Fibroblast of skin of left biceps (primary cell): ENCODE measurements at regions not wholly inside any gene's neighbourhood (a gene's known extent, or its start where the extent isn't known, plus 50 kb on each side); places are given as distances from the start of the nearest gene placed in this dataset.

Source experiments
- DNase-seq, 2 experiments: peaks; one replicate each; pipeline ENCODE4 v3.0.0-alpha.2; 2013; ENCODE audit warnings: low read depth in 2 of 2

- no peak for DNase-seq
Observed at GRCh38 chr3:34292605-34293300, 494.3 kb downstream of the PDCD6IP start.

DNA sequence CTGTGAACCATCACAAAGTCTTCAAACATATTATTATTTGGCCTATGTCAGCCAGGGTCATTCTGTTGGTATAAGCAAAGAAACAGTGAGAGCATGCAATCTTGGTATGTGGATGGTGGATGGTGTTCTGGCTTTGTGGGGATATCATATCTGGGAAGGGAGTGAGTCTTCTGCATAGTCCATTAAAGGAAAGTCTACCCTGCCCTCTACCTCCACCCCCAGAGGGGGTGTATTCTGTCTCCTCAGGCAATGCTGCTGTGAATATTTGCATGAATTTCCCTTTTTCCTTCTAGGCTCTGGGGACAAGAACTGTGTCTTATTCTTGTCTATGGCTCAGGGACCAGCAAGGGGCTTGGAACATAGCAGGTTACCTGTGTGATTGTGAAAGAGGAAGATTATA lies 495.8 kb downstream of the PDCD6IP start:
- DNase-seq, result no peak

DNA sequence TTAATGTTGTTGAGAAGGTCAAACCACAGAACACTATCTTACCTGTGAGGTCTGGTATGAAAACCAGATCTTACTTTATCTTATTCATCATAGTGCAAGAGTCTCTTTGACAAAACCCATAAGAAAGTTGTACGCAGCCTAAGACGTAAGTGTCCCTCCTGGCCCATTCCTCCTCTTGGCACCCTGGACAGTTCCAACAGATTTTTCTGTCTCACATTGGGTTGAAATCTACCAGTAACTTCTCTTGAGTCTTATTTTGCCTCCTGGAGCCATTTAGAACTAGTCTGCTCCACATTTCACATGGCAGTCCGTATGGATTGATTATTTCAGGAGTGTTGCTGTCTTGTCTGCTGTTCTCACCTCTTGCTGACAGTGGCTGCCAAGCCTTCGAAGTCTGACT lies 498.4 kb downstream of the PDCD6IP start:
- DNase-seq, result no peak

GRCh38 chr3:34298653-34299052 lies 500.2 kb downstream of the PDCD6IP start:
- DNase-seq, result no peak

GRCh38 chr3:34300621-34301020 lies 502.2 kb downstream of the PDCD6IP start:
- DNase-seq, result no peak

- DNase-seq, result no peak
Observed at GRCh38 chr3:34301313-34301712, 502.9 kb downstream of the PDCD6IP start.

GRCh38 chr3:34305266-34305665 lies 506.8 kb downstream of the PDCD6IP start:
- DNase-seq, result no peak

DNA sequence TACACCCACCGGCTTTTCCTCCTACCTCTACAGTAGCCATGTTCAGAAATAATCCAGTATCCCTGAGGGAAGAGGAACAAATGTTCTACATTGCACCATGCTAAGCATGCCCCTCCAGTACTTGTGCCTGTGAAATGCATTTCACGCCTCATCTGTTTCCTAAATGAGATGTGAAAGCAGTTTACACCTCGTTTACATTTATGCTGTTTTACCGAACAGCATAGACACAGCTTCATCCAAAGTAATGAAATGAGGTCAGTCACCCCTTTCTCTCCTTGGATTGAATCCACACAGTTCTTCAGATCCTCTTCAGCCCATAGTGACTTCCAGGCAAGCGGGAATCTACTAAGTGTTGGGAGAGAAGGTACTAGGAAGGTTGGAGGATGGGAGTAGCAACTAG lies 514.3 kb downstream of the PDCD6IP start:
- no peak for DNase-seq

- DNase-seq, result no peak
Observed at GRCh38 chr3:34319881-34320280, 521.5 kb downstream of the PDCD6IP start.

DNA sequence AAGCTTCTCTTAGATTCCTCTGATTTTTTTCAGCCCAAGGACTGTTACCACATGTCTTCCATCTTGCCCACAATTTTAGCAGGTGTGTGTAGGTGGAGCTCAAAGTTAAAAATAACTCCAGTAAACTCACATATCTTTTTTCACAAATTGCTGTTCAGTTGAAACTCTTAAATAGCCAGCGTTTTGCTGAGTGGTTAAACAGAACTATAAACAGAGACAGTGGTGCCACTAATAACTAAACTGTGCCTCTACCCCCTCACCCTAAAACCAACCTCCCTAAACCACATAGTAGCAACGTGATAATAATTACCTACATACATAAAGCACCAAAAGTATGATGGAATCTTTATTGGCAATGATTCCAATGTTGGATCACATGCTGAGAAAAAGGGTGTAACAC lies 525.1 kb downstream of the PDCD6IP start:
- DNase-seq, result no peak

- DNase-seq, result no peak
Observed at GRCh38 chr3:34346656-34347055, 548.2 kb downstream of the PDCD6IP start.

DNA sequence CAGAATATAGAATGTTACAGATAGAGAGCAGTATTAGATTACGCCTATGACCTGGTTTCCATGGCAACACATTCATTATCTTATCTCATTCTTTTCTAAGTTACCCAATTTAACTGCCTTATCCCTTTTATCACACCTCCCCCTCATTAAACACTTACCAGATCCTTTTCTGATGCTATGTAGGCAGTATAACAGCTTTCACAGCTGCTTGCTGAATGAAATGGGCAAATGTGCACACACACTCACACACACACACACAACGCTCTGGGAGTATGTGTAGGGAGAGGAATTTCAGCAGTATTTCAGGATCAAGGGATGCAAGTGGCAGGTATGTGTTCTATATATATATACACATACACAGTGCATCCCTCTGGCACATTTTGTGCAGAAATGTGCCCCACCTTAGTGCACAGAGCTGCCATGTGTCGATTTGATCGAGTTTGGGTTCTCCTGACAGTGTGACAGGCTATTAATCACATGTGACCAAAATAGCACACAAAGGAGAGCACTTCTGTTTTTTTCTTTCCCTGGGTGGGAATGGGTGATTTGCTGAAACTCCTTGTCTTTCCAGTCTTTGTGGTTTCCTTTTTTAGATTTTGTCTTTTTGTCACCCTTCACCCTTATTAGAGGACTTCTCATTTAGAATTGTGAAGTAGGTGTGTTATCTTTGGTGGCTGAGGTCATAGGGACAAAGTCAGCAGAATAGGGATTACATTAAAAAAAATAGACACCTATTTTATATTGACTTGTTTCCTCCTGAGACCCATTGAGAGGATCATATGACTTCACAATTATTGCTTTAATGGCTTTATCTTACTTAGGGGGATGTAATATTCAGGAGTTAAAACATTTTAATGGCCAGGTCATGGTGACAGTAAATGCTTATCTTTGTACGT lies 553.7 kb downstream of the PDCD6IP start:
- DNase-seq, result no peak

GRCh38 chr3:34352778-34353331 lies 554.4 kb downstream of the PDCD6IP start:
- no peak for DNase-seq

GRCh38 chr3:34357461-34357860 lies 559.0 kb downstream of the PDCD6IP start:
- DNase-seq, result no peak

DNA sequence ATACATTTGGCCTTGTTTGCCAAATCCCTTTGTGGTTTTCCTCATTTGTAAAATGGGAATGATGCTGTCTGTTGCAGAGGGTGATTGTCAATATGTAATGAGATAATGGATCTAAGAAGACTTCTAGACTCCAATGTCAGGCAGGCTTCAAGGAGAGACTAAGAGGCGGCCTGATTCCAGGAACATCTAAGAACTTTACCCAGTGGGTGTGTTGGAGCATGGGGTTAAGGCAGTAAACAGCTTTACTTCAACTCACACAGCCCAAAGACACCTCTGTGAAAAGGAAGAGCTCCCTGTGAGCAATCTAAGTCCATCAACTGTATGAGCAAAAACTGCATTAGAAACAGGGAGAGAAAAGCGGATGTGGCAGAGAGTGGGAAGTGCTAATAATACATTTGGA lies 560.6 kb downstream of the PDCD6IP start:
- DNase-seq, result no peak

DNA sequence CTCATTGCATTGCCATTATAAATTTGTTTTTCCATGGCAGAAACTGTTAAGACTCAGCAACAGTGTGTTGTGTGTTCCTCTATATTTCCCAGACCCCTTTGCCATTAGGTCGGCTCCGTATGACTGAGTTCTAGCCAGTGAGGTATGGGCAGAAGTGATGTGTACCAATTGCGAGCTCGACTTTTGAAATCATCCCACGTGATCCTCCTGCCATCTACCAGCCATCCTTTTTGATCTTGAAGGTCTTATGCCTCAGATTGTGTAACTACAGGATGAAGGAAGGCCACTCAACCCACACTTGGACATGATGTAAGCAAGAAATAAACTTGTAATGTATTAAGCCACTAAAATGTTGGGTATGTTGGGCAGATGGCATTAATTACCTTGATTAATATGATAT lies 562.3 kb downstream of the PDCD6IP start:
- DNase-seq, result no peak

- DNase-seq, result no peak
Observed at GRCh38 chr3:34361921-34362320, 563.5 kb downstream of the PDCD6IP start.

DNA sequence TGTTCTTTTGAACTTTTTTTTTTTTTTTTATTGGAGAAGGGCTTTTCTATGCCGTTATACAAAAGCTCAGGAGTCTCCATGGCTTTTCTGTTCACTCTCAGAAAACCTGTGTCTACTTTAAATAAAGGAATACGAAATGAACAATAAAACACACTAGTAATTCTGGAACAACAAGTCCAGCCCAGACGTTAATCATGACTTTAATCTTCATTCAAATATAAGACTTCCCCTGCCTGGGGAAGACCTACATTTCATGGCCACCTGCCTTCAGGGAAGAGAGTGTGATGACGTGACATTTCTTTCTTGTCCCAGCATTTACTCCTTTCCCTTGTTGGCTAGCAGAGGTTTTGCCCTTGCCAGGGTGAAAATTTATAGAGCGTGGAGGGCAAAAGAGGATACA lies 564.5 kb downstream of the PDCD6IP start:
- no peak for DNase-seq

DNA sequence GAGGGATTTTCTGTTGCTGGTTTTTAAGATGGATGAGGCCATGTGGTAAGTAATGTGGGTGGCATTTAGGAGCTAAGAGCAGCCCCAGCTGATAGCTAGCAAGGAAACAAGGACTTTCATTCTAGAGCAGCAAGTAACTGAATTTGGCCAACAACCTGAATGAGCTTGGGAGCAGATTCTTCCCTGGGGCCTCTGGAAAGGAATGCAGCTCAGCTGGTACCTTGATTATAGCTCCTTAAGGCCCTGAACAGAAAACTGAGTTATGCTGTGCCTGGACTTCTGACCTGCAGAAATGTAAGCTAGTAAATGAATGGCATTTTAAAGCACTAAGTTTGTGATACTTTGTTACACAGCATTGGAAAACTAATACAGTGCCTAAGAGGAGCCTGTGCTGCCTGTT lies 565.5 kb downstream of the PDCD6IP start:
- DNase-seq, result no peak

- no peak for DNase-seq
Observed at GRCh38 chr3:34364335-34364734, 565.9 kb downstream of the PDCD6IP start.

GRCh38 chr3:34365231-34365630 lies 566.8 kb downstream of the PDCD6IP start:
- DNase-seq, result no peak

- DNase-seq, result no peak
Observed at GRCh38 chr3:34365771-34366170, 567.3 kb downstream of the PDCD6IP start.

DNA sequence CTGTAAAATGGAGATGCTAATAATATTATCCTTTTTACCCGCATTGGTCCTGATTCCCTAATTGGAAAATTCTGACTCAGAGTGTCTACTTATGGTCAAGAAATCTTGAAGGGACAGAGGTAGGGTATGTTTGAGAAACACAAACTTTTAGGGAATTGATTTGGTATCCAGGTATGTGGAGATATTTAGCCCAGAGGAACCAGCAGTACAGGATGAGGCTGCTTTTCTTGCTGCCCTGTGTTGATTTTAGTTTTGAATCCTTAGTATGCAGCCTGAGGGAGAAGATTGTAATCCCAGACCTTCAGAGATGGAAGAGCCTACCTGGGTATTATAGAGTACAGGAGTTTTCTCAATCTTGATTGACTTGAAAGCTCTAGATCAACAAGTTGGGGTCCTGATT lies 569.1 kb downstream of the PDCD6IP start:
- DNase-seq, result no peak
